ENCODE measurements at regions not wholly inside any gene's neighbourhood (a gene's known extent, or its start where the extent isn't known, plus 50 kb on each side); places are given as distances from the start of the nearest gene placed in this dataset.
"Not testable (repeated sequence)": the region's sequence is repeated elsewhere in the genome, so short reads cannot be mapped to it uniquely, and the experiment has no call there.

DNA sequence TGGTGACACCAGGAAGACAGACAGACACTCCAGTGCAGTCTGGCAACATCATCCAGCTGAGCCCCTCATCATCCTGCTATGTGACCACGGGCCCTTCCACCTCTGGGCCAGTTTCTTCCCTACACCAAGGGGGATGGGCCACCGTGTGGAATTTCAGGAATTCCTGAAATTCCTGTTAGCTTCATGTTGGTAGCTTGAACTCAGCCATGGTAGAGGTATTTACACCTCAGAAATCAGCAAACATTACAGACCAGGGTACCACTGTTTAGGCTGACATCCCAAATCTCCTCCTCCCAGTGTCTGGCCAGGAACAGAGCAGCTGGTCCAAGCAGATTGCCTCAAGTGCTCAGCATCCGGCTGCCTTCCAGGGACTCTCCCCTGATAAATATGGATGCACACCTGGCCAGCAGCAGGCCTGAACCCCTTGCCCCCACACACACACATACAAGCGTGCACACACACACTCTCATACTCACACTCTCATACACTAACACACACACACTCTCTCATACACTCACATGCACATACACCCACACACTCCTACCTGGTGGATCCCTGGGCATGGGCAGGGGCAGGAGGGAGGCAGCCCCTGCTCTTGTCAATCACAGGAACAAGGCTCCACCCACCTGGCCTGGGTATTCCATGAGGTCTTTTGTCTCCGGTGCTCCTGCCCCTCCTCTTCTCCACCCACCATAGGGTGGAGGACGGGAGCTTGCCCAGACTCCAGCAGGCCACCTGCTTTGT is 85.2 kb downstream of the BUD13 start:
- ATAC-seq: no peak
- Mint-ChIP-seq H3K36me3 (no peaks in the 10 kb centered on the region), H3K4me3 (no peak overlapping the region), H3K27me3 (peaks cover 26% of the 10 kb centered on the region), H3K9me3 (peaks cover 5% of the 10 kb centered on the region), H3K27ac (no peak overlapping the region), H3K4me1 (no peaks in the 10 kb centered on the region)

DNA sequence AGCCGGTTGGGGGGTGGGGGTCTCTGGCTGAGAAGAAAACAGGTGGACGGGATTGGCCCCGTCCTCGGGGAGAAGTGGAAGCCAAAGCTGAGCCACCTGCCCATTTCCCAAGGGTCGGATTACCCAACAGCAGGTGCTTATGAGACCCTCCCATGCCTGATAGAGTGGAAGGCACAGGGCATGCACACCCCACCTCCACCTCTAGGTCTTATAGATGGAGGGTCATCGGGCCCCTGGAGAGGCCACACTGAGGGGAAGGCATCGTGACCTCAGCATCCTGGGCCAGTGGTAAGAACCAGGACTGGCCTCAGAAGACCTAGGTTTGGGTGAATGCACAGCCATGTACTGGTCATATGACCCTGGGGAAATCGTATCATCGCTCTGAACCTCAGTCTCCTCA is 85.9 kb downstream of the BUD13 start:
- no peak overlapping the region for H3K4me3 Mint-ChIP-seq
- H3K9me3 Mint-ChIP-seq: peaks cover 5% of the 10 kb centered on the region
- ATAC-seq: no peak

DNA sequence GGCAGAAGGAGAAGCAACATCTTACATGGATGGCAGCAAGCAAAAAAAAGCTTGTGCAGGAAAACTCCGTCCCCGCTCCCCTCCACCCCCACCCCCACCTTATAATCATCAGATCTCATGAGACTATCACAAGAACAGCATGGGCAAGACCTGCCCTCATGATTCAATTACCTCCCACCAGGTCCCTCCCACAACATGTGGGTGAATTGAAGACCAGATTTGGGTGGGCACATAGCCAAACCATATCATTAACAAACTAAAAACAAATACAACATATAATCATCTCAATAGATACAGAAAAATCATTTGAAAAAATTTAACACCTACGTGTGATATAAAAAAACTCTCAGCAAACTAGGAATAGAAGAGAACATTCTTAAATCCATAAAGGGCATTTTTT is 88.8 kb downstream of the BUD13 start:
- no peak overlapping the region for H3K4me3 Mint-ChIP-seq
- H3K27ac Mint-ChIP-seq: no peak overlapping the region
- H3K36me3 Mint-ChIP-seq: no peaks in the 10 kb centered on the region
- H3K27me3 Mint-ChIP-seq: peaks cover 38% of the 10 kb centered on the region
- peaks cover 6% of the 10 kb centered on the region for H3K4me1 Mint-ChIP-seq
- H3K9me3 Mint-ChIP-seq: peaks cover 5% of the 10 kb centered on the region
- ATAC-seq: no peak

More for the DNA sequence above, 85.9 kb downstream of the BUD13 start:
- no peaks in the 10 kb centered on the region for H3K36me3 Mint-ChIP-seq
- H3K27me3 Mint-ChIP-seq: peaks cover 26% of the 10 kb centered on the region
- H3K4me1 Mint-ChIP-seq: no peaks in the 10 kb centered on the region
- H3K27ac Mint-ChIP-seq: no peak overlapping the region

DNA sequence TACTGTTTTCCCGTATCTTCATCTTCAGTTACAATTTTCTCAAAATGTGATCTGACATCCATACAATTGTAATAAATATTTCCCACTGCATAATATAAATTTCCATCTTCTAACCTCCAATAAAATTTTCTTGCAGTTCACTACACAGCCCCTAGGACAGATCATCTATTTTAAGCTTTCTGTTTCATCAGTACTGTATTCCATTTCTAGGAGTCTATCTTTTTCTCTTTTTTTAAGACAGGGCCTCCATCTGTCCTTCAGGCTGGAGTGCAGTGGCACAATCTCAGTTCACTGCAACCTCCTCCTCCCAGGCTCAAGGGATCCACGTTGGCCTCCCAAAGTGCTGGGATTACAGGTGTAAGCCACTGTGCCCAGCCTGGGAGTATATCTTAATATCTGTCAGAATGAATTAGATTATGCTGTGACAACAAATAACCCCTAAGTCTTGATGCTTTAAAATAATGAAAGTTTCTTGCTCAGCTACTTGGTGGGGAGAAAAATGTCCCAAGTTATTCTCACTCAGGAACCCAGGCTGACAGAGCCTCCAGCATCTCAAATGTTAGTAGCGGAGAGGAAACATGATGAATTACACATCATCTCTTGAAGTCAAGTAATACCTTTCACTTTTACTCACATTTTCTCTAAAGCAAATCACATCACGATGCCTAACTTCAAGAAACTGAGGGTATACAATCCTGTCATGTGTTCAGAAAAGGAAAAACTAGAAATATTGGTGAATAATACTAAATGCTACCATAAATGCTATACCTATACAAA is 92.2 kb downstream of the BUD13 start:
- ATAC-seq: no peak
- peaks cover 13% of the 10 kb centered on the region for H3K9me3 Mint-ChIP-seq
- H3K4me3 Mint-ChIP-seq: no peak overlapping the region
- peaks cover 6% of the 10 kb centered on the region for H3K4me1 Mint-ChIP-seq
- no peak overlapping the region for H3K27ac Mint-ChIP-seq
- no peaks in the 10 kb centered on the region for H3K36me3 Mint-ChIP-seq
- H3K27me3 Mint-ChIP-seq: peaks cover 17% of the 10 kb centered on the region

DNA sequence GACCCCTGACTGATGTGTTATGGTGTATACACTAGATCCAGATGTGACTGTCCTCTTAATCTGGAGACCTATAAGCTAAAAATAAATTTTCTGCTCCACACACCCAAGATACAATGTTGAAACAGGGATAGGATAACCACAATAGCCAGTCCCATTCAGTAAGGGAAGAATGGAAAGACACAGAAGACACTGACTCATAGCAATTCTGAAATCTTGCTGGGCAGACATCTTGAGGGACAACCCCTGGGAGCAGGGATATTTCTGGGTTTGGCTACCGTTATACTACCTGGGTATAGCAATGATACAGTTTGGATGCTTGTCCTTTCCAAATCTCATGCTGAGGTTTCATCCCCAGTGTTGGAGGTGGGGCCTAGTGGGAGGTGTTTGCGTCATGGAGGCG is 93.9 kb downstream of the BUD13 start:
- H3K27ac Mint-ChIP-seq: no peak overlapping the region
- peaks cover 20% of the 10 kb centered on the region for H3K9me3 Mint-ChIP-seq
- no peak overlapping the region for H3K4me3 Mint-ChIP-seq
- H3K27me3 Mint-ChIP-seq: peaks cover 12% of the 10 kb centered on the region
- peaks cover 6% of the 10 kb centered on the region for H3K4me1 Mint-ChIP-seq
- no peak for ATAC-seq
- H3K36me3 Mint-ChIP-seq: no peaks in the 10 kb centered on the region

- not testable (repeated sequence) for H3K27ac Mint-ChIP-seq, H3K4me3 Mint-ChIP-seq, H3K36me3 Mint-ChIP-seq, ATAC-seq, H3K4me1 Mint-ChIP-seq
- peaks cover 65% of the 10 kb centered on the region for H3K27me3 Mint-ChIP-seq
- H3K9me3 Mint-ChIP-seq: peaks cover 13% of the 10 kb centered on the region
Observed at GRCh38 chr11:116667318-116667717, 105.5 kb downstream of the BUD13 start.

GRCh38 chr11:116666673-116667249 is 106.0 kb downstream of the BUD13 start:
- not testable (repeated sequence) for H3K36me3 Mint-ChIP-seq, H3K4me3 Mint-ChIP-seq, H3K4me1 Mint-ChIP-seq, H3K27ac Mint-ChIP-seq, ATAC-seq
- peaks cover 13% of the 10 kb centered on the region for H3K9me3 Mint-ChIP-seq
- peaks cover 71% of the 10 kb centered on the region for H3K27me3 Mint-ChIP-seq

- ATAC-seq: no peak
- peaks cover 83% of the 10 kb centered on the region for H3K27me3 Mint-ChIP-seq
- H3K9me3 Mint-ChIP-seq: peaks cover 11% of the 10 kb centered on the region
- no peak overlapping the region for H3K27ac Mint-ChIP-seq
- no peak overlapping the region for H3K4me3 Mint-ChIP-seq
- peaks cover 9% of the 10 kb centered on the region for H3K36me3 Mint-ChIP-seq
- H3K4me1 Mint-ChIP-seq: no peaks in the 10 kb centered on the region
Observed at GRCh38 chr11:116665523-116665922, 107.3 kb downstream of the BUD13 start.

DNA sequence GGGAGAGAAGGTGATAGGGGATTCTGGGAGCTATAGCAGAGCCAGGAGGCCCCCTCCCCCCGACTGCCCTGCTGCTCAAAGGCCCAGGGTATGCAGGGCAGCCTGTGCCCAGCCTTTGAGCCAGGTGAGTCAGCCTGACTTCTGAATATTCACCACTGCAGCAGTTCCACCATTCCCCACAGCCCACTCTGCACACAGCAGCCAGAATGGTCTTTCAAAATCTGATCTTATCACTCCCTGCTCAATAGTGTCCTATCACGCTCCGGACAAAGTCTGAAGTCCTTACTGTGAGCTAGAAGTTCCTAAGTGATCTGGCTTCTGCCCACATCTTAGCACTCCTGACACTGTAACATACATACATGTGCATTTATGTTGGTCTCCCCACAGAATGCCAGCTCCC is 111.7 kb downstream of the BUD13 start:
- Mint-ChIP-seq H3K27me3 (peaks cover 67% of the 10 kb centered on the region), H3K4me1 (no peaks in the 10 kb centered on the region), H3K36me3 (peaks cover 8% of the 10 kb centered on the region), H3K9me3 (peaks cover 13% of the 10 kb centered on the region), H3K4me3 (no peak overlapping the region), H3K27ac (no peak overlapping the region)
- no peak for ATAC-seq

- H3K36me3 Mint-ChIP-seq: no peaks in the 10 kb centered on the region
- H3K4me3 Mint-ChIP-seq: no peak overlapping the region
- H3K9me3 Mint-ChIP-seq: peaks cover 5% of the 10 kb centered on the region
- H3K27me3 Mint-ChIP-seq: peaks cover 62% of the 10 kb centered on the region
- no peak overlapping the region for H3K27ac Mint-ChIP-seq
- H3K4me1 Mint-ChIP-seq: no peaks in the 10 kb centered on the region
- no peak for ATAC-seq
Observed at GRCh38 chr11:116660011-116660410, 112.8 kb downstream of the BUD13 start.

GRCh38 chr11:116658876-116659535 is 113.8 kb downstream of the BUD13 start:
- Mint-ChIP-seq H3K36me3 (no peaks in the 10 kb centered on the region), H3K27ac (no peak overlapping the region), H3K27me3 (peaks cover 62% of the 10 kb centered on the region), H3K9me3 (peaks cover 7% of the 10 kb centered on the region), H3K4me1 (no peaks in the 10 kb centered on the region), H3K4me3 (no peak overlapping the region)
- ATAC-seq: no peak

DNA sequence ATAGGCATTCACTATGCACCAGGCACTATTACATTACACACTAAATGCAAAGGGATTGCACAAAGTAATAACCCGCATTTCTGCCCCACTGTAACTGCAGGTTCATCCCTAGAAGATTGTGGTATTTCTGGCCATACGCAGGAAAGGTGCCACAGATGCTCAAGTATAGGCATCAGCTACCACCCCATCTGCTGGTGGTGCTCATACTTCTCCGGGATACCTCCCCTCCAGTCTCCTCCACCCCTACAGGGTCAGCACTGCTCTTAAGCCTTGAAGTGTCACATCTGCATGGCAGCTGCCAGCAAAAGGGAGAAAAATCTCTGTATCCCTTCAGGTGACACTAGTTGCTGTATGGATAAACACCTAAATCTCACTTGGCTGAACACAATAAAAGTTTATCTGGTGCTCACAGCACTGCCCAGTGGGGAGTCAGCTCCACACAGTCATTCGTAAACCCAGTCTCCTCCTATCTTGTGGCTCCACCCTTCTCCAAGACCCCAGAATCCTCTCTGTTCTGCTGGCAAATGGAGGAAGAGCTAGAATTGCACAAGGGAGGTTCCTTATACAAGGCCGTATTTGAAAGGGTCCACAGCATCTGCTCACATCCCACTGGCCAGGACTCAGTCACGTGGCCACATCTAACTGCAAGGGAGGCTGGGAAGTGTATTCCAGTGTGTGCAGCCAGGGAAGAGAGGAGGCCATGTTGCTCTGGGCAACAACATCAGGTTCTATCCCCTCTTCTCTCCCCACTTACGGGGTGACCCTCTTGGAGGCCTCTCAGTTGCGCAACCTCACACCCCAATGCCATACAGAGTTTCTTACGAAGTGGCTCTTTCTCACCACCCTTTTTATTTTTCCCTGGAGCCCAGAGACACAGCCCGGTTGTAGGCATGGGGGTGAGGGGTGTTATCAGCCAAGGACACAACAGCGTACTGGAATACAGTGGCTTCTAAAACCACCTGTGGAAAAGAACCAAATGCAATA is 114.7 kb downstream of the BUD13 start:
- Mint-ChIP-seq H3K9me3 (peaks cover 7% of the 10 kb centered on the region), H3K4me1 (no peaks in the 10 kb centered on the region), H3K4me3 (no peak overlapping the region), H3K27ac (no peak overlapping the region), H3K27me3 (peaks cover 58% of the 10 kb centered on the region), H3K36me3 (no peaks in the 10 kb centered on the region)
- ATAC-seq: no peak

DNA sequence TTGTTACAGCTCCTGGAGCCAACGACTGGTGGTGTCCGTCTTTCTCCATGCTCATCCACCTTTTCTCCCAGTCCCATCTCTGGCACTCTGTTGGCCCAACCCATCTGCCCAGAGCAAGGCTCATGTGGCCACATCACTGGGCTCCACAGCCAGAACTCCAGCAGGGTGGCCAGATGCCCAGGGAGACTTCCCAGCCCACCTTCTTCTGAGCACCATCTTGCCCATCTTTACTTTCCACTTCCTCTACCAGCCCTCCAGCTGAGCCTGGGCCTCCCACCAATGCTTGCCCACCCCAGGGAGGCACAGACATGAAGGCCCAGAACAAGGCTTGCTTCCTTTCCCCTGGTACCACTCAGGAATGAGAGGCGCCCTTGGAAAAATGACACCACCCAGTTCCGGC is 116.8 kb downstream of the BUD13 start:
- Mint-ChIP-seq H3K27ac (no peak overlapping the region), H3K36me3 (no peaks in the 10 kb centered on the region), H3K27me3 (peaks cover 44% of the 10 kb centered on the region), H3K9me3 (peaks cover 7% of the 10 kb centered on the region), H3K4me1 (no peaks in the 10 kb centered on the region), H3K4me3 (no peak overlapping the region)
- ATAC-seq: no peak

GRCh38 chr11:116654526-116654925 is 118.3 kb downstream of the BUD13 start:
- ATAC-seq: no peak
- Mint-ChIP-seq H3K36me3 (no peaks in the 10 kb centered on the region), H3K27ac (no peak overlapping the region), H3K9me3 (peaks cover 7% of the 10 kb centered on the region), H3K4me1 (no peaks in the 10 kb centered on the region), H3K4me3 (no peak overlapping the region), H3K27me3 (peaks cover 29% of the 10 kb centered on the region)
